Esophagus muscularis mucosa (tissue), 4 donors: ENCODE measurements at regions not wholly inside any gene's neighbourhood (a gene's known extent, or its start where the extent isn't known, plus 50 kb on each side); places are given as distances from the start of the nearest gene placed in this dataset.

Source experiments
- DNase-seq: peaks from one replicate; pipeline ENCODE4 v3.0.0-alpha.2; 2017; ENCODE audit errors: extremely low spot score
- H3K27ac ChIP-seq, 4 donors: fragments of 200-600 bp; sonication (generic); replicated peaks in 1 of 4; 1 replicate in 3 of 4; 2 replicates in 1 of 4; pipeline ENCODE4 v1.5.1; 2016 to 2019; ENCODE audit warnings: mild to moderate bottlenecking in 1 of 4
- H3K27me3 ChIP-seq, 4 donors: fragments of 200-600 bp; sonication (generic); one replicate each; pipeline versions ENCODE4 v1.5.1 to v1.6.0; 2016 to 2019
- H3K36me3 ChIP-seq, 4 donors: fragments of 200-600 bp; sonication (generic); one replicate each; pipeline ENCODE4 v1.5.1; 2016 to 2019
- H3K4me1 ChIP-seq, 4 donors: fragments of 200-600 bp; sonication (generic); one replicate each; pipeline ENCODE4 v1.5.1; 2016 to 2019
- H3K4me3 ChIP-seq, 4 donors: fragments of 200-600 bp; sonication (generic); 1 replicate in 2 of 4; 2 replicates in 2 of 4; pipeline ENCODE4 v1.5.1; 2016 to 2019; ENCODE audit warnings: mild to moderate bottlenecking in 4 of 4, moderate library complexity in 1 of 4
- H3K9me3 ChIP-seq, 4 donors: fragments of 200-600 bp; sonication (generic); 1 replicate in 3 of 4; 2 replicates in 1 of 4; pipeline ENCODE4 v1.5.1; 2016 to 2019
- EP300 ChIP-seq: sonication (generic); formaldehyde crosslinking; IDR thresholded peaks from one replicate; pipeline ENCODE4 v1.6.1; 2017; ENCODE audit warnings: antibody characterized with exemption
- POLR2A ChIP-seq: fragments of 450-650 bp; IDR thresholded peaks from one replicate; pipeline ENCODE4 v1.6.1; 2017; ENCODE audit warnings: antibody characterized with exemption, moderate library complexity, mild to moderate bottlenecking, low read depth
- POLR2AphosphoS5 ChIP-seq, 2 donors: sonication (generic); formaldehyde crosslinking; IDR thresholded peaks; one replicate each; pipeline ENCODE4 v1.6.1; 2017; ENCODE audit warnings: antibody characterized with exemption in 2 of 2
- WGBS: methylation state at CpG from one replicate; pipeline ENCODE4 v1.1.5; 2018; 5-methylcytosine and 5-hydroxymethylcytosine counted together
- intact Hi-C: fragments of 100-400 bp; cut with DNase I; formaldehyde crosslinking; loops from one replicate; pipeline ENCODE4 v1.15.1; 2023
- TF ChIP-seq, protein P1 (sequence below), 3 experiments: fragments of 200-600 bp in 2 of 3; fragments of 450-650 bp in 1 of 3; sonication (generic) in 2 of 3; IDR thresholded peaks; one replicate each; pipeline ENCODE4 v1.5.1; 2017 to 2019; ENCODE audit warnings: antibody characterized with exemption in 3 of 3, mild to moderate bottlenecking in 2 of 3, moderate library complexity in 1 of 3

DNA sequence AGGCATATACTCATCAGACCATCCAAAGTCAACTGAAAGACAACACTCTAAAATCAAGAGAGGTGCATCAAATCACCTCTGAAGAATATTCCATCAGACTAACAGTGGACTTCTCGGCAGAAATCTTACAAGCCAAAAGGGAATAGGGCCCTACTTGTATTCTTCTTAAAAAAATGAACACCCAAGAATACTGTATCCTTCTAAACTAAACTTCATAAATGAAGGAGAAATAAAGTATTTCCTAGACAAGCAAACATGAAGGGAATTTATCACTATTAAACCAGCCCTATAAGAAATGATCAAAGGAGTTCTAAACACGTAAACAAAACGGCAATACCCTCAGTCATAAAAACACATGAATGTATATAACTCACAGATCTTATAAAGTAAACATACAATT, 141.2 kb downstream of the CXXC4 start:
- Histone ChIP-seq H3K4me1 (no peaks in the 10 kb centered on the region), H3K9me3 (peaks cover 0 to 30% (median 18%) of the 10 kb centered on the region in 4 donors), H3K4me3 (no peak overlapping the region), H3K27me3 (no peaks in the 10 kb centered on the region), H3K36me3 (no peaks in the 10 kb centered on the region), H3K27ac (no peak overlapping the region)
- TF ChIP-seq, protein P1, sequence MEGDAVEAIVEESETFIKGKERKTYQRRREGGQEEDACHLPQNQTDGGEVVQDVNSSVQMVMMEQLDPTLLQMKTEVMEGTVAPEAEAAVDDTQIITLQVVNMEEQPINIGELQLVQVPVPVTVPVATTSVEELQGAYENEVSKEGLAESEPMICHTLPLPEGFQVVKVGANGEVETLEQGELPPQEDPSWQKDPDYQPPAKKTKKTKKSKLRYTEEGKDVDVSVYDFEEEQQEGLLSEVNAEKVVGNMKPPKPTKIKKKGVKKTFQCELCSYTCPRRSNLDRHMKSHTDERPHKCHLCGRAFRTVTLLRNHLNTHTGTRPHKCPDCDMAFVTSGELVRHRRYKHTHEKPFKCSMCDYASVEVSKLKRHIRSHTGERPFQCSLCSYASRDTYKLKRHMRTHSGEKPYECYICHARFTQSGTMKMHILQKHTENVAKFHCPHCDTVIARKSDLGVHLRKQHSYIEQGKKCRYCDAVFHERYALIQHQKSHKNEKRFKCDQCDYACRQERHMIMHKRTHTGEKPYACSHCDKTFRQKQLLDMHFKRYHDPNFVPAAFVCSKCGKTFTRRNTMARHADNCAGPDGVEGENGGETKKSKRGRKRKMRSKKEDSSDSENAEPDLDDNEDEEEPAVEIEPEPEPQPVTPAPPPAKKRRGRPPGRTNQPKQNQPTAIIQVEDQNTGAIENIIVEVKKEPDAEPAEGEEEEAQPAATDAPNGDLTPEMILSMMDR (IDR thresholded peaks at IDR 0.05) = no peak
- 86% methylated on average over 3 of the region's 3 CpGs for WGBS
- no peak for DNase-seq
- intact Hi-C loops = no loop called here

GRCh38 chr4:104352211-104352610, 142.5 kb downstream of the CXXC4 start:
- H3K4me3 ChIP-seq = no peak overlapping the region
- H3K9me3 ChIP-seq = peaks cover 0 to 30% (median 16%) of the 10 kb centered on the region in 4 donors
- no peak for TF ChIP-seq POLR2A
- no peak for TF ChIP-seq POLR2AphosphoS5 (IDR thresholded peaks at IDR 0.05)
- TF ChIP-seq EP300 = no peak
- TF ChIP-seq, protein P1 (IDR thresholded peaks at IDR 0.05) = no peak
- WGBS = 91% methylated on average over 2 of the region's 2 CpGs
- no peak for DNase-seq
- H3K4me1 ChIP-seq = no peaks in the 10 kb centered on the region
- no peaks in the 10 kb centered on the region for H3K36me3 ChIP-seq
- H3K27ac ChIP-seq = no peak overlapping the region
- H3K27me3 ChIP-seq = no peaks in the 10 kb centered on the region
- intact Hi-C loops = no loop called here

GRCh38 chr4:104351706-104352105, 143.0 kb downstream of the CXXC4 start:
- intact Hi-C loops = no loop called here

DNA sequence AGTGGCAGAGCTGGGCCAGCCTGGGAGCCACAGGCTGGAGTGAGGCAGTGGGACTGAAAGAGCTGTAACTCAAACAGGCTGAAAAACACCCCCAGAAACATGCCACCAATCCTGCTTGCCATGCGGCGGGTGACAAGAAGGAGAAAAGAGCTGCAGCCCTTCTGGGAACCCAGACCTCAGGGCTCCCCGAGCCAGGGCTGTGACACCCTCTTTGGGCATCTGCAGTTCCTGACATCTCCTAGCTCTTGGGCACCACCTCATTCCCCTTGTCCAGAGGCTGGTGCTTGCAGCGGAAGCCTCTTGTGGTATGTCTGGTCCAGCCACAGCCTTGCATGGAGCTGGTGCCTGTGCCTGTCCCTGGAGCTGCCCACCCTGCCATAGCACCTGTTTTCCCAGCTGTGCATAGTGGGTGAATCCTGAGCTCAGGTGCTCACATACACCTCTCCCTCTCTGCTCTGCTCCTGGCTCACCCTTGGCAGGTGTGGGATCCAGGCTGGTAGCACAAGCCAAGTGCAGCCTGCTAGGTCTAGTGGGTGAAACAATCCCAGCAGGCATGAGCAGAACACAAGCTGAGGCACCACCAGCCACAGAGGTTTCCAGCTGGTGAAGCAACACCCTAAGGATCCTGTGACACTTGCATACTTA, 149.0 kb downstream of the CXXC4 start:
- Histone ChIP-seq H3K27ac (no peak overlapping the region), H3K36me3 (no peaks in the 10 kb centered on the region), H3K4me1 (no peaks in the 10 kb centered on the region), H3K9me3 (no peaks in the 10 kb centered on the region), H3K27me3 (no peaks in the 10 kb centered on the region), H3K4me3 (no peak overlapping the region)
- 93% methylated on average over 2 of the region's 4 CpGs for WGBS
- TF ChIP-seq, protein P1 (IDR thresholded peaks at IDR 0.05) = no peak
- TF ChIP-seq POLR2A = no peak
- TF ChIP-seq EP300 = no peak
- TF ChIP-seq POLR2AphosphoS5 (IDR thresholded peaks at IDR 0.05) = no peak
- DNase-seq = no peak
- intact Hi-C loops = no loop called here

More at GRCh38 chr4:104351706-104352105, 143.0 kb downstream of the CXXC4 start:
- 90% methylated on average over 2 of the region's 3 CpGs for WGBS
- Histone ChIP-seq H3K27me3 (no peaks in the 10 kb centered on the region), H3K36me3 (no peaks in the 10 kb centered on the region), H3K9me3 (peaks cover 0 to 30% (median 16%) of the 10 kb centered on the region in 4 donors), H3K4me1 (no peaks in the 10 kb centered on the region), H3K27ac (no peak overlapping the region), H3K4me3 (no peak overlapping the region)
- no peak for TF ChIP-seq EP300
- TF ChIP-seq POLR2AphosphoS5 (IDR thresholded peaks at IDR 0.05) = no peak
- TF ChIP-seq, protein P1 (IDR thresholded peaks at IDR 0.05) = no peak
- no peak for TF ChIP-seq POLR2A
- no peak for DNase-seq
